Pancreas (tissue), 10 donors: ENCODE measurements at regions not wholly inside any gene's neighbourhood (a gene's known extent, or its start where the extent isn't known, plus 50 kb on each side); places are given as distances from the start of the nearest gene placed in this dataset.

Experiments
- ATAC-seq, 4 donors: fragments of 200-7000 bp; cut with Tn5 transposase; one replicate each; pipeline versions ENCODE4 v1.8.0 to v1.9.1; 2020; ENCODE audit warnings: mild to moderate bottlenecking in 4 of 4, moderate library complexity in 4 of 4
- DNase-seq, 6 donors: peaks; one replicate each; pipeline ENCODE4 v3.0.0-alpha.2; 2020
- FAIRE-seq: peaks from 2 replicates; lab custom pipeline; 2012; peaks lifted over from hg19 to GRCh38; lab: Jason Lieb, UNC
- H3K27ac ChIP-seq, 4 donors: fragments of 200-600 bp; sonication (generic); 1 replicate in 3 of 4; 2 replicates in 1 of 4; pipeline versions ENCODE4 v1.5.0 to v1.8.0; 2020
- H3K27me3 ChIP-seq, 4 donors: fragments of 200-600 bp; one replicate each; pipeline ENCODE4 v1.8.0; 2021
- H3K36me3 ChIP-seq, 3 donors: fragments of 200-600 bp; sonication (generic) in 1 of 3; one replicate each; pipeline versions ENCODE4 v1.5.0 to v1.8.0; 2020 to 2021
- H3K4me1 ChIP-seq, 3 donors: fragments of 200-600 bp; one replicate each; pipeline ENCODE4 v1.8.0; 2021
- H3K4me3 ChIP-seq, 4 donors: fragments of 200-600 bp; sonication (generic) in 2 of 4; one replicate each; pipeline versions ENCODE4 v1.5.0 to v1.8.0; 2020 to 2021
- H3K9me3 ChIP-seq, 4 donors: fragments of 200-600 bp; one replicate each; pipeline ENCODE4 v1.8.0; 2021
- WGBS, 2 donors: extraction: QIAGEN DNeasy Blood & Tissue Kit; methylation state at CpG; one replicate each; pipeline ENCODE4 v1.1.7; 2013; 5-methylcytosine and 5-hydroxymethylcytosine counted together
- intact Hi-C, 3 donors: fragments of 100-400 bp; cut with DNase I; formaldehyde crosslinking; loops; one replicate each; pipeline versions ENCODE4 v1.11.1 to v1.14.2; 2022
- TF ChIP-seq, protein P1 (sequence below), 4 donors: fragments of 200-600 bp; sonication (generic) in 3 of 4; IDR thresholded peaks; one replicate each; pipeline versions ENCODE4 v1.5.0 to v1.8.0; 2021; ENCODE audit warnings: antibody characterized with exemption in 4 of 4
- donor health status: healthy with polysubstance abuse.
- donor health status: DM: no; HTN: no; CAD: no; lungs with moderate emphysema.
- donor health status: DM: no; HTN: no; CAD: no.
- donor health status: control.
- donor health status: control.
- donor health status: Bipolar disorder and iron deficiency.
- donor health status: DM: yes; HTN: yes; CAD: no.
- donor health status: DM: no; HTN: no; CAD: no.
- donor health status: DM: no; HTN: no; CAD: no.
- donor health status: DM: yes; HTN: yes; CAD: no.

DNA sequence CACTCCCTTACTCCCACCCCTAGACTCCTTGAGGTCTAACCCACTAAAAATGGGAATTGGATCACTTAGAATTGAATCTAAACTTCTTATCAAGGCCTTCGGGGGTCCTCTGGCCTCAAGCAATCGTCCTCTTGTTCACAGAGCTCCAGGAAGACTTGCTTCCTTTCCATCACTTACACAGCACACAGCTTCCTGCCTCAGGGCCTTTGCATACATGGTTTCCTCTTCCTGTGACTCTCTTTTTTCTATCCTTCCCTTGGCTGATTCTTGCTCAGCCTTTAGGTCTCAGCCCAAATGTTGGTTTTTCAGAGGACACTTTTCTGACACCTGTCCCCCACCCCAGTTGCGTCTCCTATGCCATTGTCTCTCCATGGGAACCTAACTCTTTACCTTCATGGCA is 50.0 kb upstream of the ALDH1B1 start:
- no peak overlapping the region for H3K27ac ChIP-seq
- H3K4me3 ChIP-seq, result no peak overlapping the region
- FAIRE-seq, result no peak
- no peaks in the 10 kb centered on the region for H3K27me3 ChIP-seq
- no peak for DNase-seq
- ATAC-seq, result no peak
- intact Hi-C loops, result loop anchor here in 1 of 3 donors (10.0 kb wide), 1 partner anchor 248 kb away; no protein-coding TSS in a partner anchor
- no peaks in the 10 kb centered on the region for H3K9me3 ChIP-seq
- no peaks in the 10 kb centered on the region for H3K36me3 ChIP-seq
- WGBS, 2 donors, result 69 to 75% methylated on average over 3 of the region's 3 CpGs
- H3K4me1 ChIP-seq, result peaks cover 18 to 21% (median 21%) of the 10 kb centered on the region in 3 donors
- TF ChIP-seq, protein P1, sequence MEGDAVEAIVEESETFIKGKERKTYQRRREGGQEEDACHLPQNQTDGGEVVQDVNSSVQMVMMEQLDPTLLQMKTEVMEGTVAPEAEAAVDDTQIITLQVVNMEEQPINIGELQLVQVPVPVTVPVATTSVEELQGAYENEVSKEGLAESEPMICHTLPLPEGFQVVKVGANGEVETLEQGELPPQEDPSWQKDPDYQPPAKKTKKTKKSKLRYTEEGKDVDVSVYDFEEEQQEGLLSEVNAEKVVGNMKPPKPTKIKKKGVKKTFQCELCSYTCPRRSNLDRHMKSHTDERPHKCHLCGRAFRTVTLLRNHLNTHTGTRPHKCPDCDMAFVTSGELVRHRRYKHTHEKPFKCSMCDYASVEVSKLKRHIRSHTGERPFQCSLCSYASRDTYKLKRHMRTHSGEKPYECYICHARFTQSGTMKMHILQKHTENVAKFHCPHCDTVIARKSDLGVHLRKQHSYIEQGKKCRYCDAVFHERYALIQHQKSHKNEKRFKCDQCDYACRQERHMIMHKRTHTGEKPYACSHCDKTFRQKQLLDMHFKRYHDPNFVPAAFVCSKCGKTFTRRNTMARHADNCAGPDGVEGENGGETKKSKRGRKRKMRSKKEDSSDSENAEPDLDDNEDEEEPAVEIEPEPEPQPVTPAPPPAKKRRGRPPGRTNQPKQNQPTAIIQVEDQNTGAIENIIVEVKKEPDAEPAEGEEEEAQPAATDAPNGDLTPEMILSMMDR (IDR thresholded peaks at IDR 0.05), result no peak

DNA sequence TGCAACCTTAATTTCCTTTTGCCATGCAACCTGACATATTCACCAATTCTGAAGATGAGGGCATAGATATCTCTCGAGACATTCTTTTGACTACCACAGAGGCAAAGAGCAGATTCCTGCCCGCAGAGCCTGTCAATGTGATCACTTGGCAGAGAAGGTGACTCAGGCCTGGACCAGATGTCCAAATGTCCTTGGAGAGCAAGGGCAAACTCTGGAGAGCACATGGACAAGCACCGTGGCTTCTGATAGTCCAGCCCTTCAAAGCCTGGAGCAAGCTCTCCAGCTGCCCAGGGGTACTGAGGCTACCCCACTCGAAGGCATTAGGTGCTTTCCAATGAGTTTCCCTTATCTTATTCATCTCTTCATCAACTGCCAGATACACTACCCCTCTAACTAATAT is 50.4 kb upstream of the ALDH1B1 start:
- 77 to 85% methylated on average over 4 of the region's 4 CpGs for WGBS, 2 donors
- no peak for FAIRE-seq
- intact Hi-C loops, result loop anchor here in 1 of 3 donors (10.0 kb wide), 1 partner anchor 247 kb away; no protein-coding TSS in a partner anchor

DNA sequence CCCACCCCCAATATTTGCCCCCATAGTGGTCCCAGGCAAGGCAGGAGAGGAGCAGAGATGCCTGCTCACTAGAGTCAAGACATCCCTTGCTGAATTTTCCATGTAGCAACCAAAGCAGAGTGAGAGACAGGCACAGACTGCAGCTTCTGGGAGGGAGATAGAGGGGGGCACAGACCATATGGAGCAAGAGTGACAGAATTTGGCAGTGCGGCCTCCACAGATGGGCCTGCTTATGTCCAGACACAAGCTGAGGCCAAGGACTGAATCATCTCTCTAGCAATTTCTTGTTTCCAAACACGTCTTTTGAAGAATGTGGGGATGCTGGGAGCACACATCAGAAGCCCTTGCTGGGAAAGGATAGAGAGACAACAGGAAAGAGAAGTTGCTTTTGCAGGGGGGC is 53.0 kb upstream of the ALDH1B1 start:
- Histone ChIP-seq H3K4me3 (no peak overlapping the region), H3K27me3 (no peaks in the 10 kb centered on the region), H3K36me3 (no peaks in the 10 kb centered on the region), H3K4me1 (peaks cover 19 to 27% (median 21%) of the 10 kb centered on the region in 3 donors), H3K27ac (peak overlapping the region; percentile 13 to 68 (median 41)), H3K9me3 (no peaks in the 10 kb centered on the region)
- TF ChIP-seq, protein P1 (IDR thresholded peaks at IDR 0.05), result no peak
- WGBS, 2 donors, result 85 to 94% methylated on average over 2 of the region's 2 CpGs
- intact Hi-C loops, result no loop called here
- ATAC-seq (peak in 3 of 4 donors; percentile 1 to 33 (median 16)), FAIRE-seq (no peak), DNase-seq (no peak)

More for the DNA sequence above, 50.4 kb upstream of the ALDH1B1 start:
- Histone ChIP-seq H3K9me3 (no peaks in the 10 kb centered on the region), H3K27me3 (no peaks in the 10 kb centered on the region), H3K4me1 (peaks cover 19 to 26% (median 21%) of the 10 kb centered on the region in 3 donors), H3K27ac (no peak overlapping the region), H3K4me3 (no peak overlapping the region), H3K36me3 (no peaks in the 10 kb centered on the region)
- DNase-seq (no peak), ATAC-seq (no peak)
- TF ChIP-seq, protein P1 (IDR thresholded peaks at IDR 0.05), result no peak

DNA sequence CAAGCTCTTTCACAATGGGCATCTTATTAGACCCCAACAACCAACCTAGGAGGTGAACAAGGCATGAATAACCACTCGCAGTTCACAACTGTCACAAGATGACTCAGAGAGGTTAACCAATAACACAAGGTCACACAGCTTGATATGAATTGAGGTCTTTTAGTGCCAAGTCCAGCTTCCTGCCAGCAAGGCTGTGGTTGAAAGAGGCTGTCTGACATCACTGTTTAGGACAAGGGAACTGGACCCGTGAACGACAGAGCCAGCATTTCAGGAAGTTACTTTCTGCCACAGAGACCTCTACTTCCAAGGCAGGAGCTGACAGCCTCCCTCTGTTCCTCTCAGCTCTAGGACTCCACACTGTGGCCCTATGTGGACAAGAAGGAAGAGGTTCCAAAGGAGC is 53.4 kb upstream of the ALDH1B1 start:
- TF ChIP-seq, protein P1 (IDR thresholded peaks at IDR 0.05), result no peak
- no peaks in the 10 kb centered on the region for H3K27me3 ChIP-seq
- intact Hi-C loops, result no loop called here
- WGBS, 2 donors, result 3% methylated on average over 3 of the region's 3 CpGs
- FAIRE-seq, result no peak
- ATAC-seq, result peak; percentile 75 to 89 (median 88)
- H3K4me3 ChIP-seq, result no peak overlapping the region
- peaks cover 19 to 31% (median 21%) of the 10 kb centered on the region in 3 donors for H3K4me1 ChIP-seq
- no peaks in the 10 kb centered on the region for H3K36me3 ChIP-seq
- no peaks in the 10 kb centered on the region for H3K9me3 ChIP-seq
- DNase-seq, result peak in 4 of 6 donors; percentile 34 to 78 (median 72)
- peak overlapping the region; percentile 13 to 68 (median 41) for H3K27ac ChIP-seq

DNA sequence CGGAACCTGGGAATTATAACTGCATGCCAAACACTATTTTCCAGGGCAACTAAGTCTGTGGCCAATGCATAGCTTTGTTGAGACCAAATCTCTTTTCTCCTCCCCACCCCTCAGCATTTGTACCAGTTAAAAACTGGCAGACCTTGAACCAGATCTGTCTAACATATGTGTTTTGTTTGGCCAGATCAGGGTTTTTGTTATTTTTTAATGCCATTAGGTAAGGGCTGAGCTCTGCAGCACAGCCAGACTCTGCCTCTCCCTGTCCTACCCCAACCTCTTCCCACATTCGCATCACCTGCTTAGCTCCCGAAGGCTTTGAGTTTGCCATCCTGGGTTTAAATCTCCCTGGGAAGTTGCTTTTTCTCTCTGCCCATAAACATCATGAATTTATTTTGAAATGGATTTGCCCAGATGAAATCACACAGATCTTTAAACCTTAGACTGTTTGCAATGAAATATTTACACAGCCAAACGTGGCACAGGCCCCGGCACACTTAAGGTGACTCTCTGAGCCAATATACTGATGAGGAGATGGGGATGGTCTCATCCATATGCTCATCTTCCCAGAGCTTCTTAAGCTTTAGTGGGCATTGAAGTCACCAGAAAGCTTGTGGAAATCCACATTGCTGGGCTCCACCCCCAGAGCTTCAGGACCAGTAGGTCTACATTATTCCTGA is 54.0 kb upstream of the ALDH1B1 start:
- FAIRE-seq (no peak), DNase-seq (no peak), ATAC-seq (peak; percentile 54 to 77 (median 62))
- no peaks in the 10 kb centered on the region for H3K36me3 ChIP-seq
- intact Hi-C loops, result no loop called here
- no peaks in the 10 kb centered on the region for H3K27me3 ChIP-seq
- H3K9me3 ChIP-seq, result no peaks in the 10 kb centered on the region
- H3K4me1 ChIP-seq, result peaks cover 21 to 33% (median 24%) of the 10 kb centered on the region in 3 donors
- peak overlapping the region; percentile 13 to 52 (median 22) for H3K27ac ChIP-seq
- TF ChIP-seq, protein P1 (IDR thresholded peaks at IDR 0.05), result no peak
- H3K4me3 ChIP-seq, result no peak overlapping the region
- WGBS, 2 donors, result 31 to 37% methylated on average over 5 of the region's 5 CpGs
